Fibroblast of the conjunctiva (primary cell): ENCODE measurements at regions not wholly inside any gene's neighbourhood (a gene's known extent, or its start where the extent isn't known, plus 50 kb on each side); places are given as distances from the start of the nearest gene placed in this dataset.
A peak's percentile ranks its signal among the peaks of the same experiment; 100 is the strongest.

Experiments used
- DNase-seq: peaks from one replicate; pipeline ENCODE4 v3.0.0-alpha.2; 2010; ENCODE audit warnings: low read depth

DNA sequence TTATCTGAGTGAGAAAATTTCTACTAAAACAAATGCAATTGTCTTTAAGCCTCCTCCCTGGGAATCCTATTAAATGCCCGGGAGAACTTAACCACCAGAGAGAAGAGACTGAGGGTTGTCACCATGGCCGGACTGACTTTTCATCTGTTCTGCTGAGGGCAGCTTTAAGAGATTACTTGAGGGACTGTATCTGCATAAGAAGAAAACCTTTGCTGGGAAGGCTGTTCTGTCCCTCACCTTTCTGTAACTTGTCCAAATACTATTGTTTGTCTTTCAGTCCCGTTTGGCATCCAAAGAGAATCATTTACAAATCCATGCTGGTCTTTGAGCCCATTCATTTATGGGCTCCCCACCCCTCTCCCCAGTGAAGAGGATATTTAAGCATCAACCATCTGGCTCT, 306.3 kb upstream of the FLRT2 start:
- no peak for DNase-seq

DNA sequence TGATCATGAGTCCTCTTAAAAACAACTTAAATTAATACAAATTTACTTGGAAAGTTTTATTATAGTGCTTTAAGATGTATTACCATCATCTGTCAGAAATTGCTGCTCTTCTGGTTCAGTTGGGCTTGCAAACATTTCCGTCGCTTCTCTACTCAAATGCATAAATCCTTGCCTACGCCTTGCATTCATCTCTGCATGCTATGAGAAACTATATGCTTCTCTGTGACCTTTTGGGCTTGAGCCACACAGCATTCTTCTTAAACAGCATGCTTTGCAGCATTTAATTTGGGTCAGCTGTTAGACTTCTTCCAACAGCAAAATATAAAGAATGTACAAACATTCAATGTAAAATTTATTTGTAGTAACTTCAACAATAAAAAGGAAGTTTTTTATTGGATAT, 305.7 kb upstream of the FLRT2 start:
- DNase-seq, result no peak

DNA sequence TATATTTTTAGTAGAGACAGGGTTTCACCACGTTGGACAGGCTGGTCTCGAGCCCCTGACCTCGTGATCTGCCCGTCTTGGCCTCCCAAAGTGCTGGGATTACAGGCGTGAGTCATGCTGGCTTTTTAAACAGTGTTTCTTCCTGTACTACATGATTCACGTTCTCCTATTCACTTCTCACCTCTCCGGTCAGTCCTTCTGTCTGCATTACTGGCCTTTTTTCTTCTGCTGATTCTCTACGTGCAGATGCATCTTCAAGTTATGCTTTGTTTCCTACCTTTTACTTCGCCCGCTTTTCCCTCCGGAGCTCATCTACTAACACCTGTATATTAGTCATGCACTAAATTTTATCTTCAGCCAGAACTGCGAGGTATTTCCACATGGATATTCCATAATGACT, 296.2 kb upstream of the FLRT2 start:
- DNase-seq, result peak; percentile 10

DNA sequence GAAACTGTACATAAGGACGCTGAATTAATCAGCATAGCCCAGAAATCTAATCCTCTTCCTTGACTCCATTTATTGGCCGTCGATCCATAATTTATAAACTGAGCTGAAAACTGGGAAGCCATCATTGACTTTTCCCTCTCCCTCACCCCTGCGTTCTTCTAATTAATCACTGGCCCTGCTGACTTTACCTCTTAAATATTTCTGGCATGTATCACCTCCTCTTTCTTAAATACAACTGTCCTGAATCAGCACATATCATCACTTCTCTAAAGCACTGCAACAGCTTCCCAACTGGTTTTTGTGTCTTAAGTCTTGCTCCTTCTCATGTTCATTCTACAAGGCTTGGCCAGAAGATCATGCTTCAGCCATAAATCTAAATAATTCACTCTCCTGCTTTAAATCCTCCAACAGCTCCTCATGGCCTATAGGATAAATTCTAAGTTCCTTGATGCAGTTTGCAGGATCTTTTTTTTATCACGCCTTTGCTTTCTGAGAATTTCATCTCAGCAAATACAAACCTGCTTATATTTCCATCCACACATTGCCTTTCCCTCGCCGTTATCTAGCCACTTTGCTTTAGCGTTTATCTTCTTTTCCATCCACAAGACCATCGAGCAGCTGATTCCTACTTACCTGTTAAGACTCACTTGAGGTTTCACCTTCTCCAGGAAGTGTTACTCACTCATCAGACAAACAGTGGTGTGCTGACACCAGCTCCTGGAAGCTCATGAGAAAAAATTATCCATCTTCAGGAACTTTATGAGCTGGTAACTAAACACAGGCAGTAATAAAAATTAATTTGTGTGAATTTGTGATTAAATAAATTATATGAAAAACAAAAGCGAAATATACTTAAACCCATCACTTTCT, 295.6 kb upstream of the FLRT2 start:
- no peak for DNase-seq

DNA sequence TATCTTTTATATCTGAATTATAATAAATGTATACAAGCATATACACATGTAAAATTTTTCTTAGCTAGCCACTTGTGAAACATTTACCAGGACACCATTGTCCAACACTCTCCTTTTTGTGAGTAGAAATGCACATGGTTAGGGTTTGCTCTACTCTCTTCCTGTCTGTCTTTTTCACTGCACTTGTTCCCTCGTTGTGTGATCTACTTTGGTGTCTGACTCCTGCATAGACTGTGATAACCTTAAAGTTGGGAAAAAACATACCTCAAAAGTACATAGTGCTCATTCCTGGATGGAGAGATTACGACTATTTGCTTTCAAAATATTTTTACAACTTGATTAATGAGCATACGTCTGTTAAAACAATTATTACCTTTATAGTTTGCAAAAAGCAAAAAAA, 294.1 kb upstream of the FLRT2 start:
- no peak for DNase-seq

DNA sequence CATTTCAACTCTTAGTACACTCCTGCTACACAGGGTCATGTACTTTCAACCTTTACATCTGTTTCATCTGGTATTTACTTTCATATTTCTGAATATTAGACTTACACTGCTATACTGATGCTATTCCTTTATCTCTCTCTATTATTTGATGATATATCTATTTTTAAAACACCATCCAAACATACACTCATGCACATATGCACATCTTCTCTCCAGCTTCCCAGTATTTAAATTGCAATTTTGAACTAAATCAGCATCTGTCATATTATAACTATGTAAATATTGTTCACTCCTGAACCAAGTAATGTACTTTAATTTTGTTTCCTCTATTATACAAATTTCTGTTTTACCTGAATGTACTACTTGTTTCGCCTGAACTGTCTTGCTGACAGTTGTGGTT, 293.6 kb upstream of the FLRT2 start:
- no peak for DNase-seq

DNA sequence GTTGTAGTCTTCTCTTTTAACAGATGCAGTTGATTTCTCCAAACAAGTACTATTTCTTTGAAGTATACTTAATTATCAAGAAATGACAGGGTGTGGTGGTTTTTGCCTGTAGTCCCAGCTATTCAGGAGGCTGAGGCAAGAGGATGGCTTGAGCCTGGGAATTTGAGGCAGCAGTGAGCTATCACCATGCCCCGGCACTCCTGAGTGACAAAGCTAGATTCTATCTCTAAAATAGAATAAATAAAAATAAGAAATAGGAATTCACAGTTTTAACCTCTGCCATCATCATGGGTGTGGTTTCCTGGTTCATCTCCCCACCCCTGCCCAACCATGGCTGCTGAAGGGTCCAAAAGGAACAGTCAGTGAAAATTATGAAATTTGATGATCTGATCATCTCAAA, 290.2 kb upstream of the FLRT2 start:
- no peak for DNase-seq

DNA sequence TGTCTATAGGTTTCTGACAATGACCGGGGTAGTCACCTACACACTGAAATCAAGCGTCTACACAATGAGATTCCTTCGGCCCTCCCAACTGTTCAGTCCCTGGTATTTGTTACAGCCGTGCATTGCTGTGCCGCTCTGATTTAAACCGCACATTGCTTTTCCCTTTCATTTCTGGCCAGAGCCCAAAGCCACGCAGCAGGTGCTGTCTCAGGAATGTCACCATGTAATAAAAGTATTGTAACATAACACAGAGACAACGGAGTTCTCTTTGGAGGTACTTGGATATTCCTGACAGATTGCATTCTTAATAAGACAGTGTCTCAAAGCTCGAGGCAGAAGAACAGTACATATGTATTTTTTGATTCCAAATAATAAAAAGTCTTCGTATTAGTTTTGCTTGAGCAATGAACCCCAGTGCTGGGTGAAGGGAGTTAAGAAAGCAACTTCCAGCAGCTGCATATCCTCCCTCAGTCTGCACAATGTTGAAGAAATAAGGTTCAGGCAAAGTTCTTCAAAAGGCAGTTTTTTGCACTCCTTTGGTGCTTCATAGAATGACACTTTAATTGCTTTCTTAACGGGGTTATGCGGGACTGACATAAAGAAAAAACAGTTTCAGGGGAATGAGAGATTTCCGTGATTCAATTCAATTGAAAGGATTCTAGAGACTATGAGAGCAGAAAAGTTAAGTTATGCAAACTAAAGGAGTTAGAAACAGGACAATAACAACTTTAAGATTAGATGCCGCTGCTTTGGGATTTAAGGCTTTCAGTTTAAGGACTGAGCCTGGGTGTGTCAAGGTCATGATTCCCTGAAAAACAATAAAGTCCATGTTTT, 288.7 kb upstream of the FLRT2 start:
- DNase-seq, result no peak

DNA sequence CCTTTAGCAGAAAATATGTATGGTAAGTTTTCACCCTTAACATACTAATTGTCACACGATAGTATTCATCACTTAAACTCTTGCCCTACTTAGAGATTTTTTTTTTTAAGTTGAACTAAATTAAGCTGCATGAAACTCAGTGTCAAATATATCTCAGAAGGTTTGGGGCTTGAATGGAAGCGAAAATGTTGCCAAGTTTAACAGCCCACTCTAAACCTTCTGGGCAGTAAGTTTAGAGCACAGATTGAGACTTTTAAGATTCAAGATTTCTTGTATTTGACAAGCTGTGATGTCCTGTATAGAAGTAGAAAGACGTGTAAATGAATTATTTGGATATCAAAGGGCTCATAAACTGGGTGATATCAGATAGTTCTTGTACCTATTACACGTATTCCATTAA, 287.3 kb upstream of the FLRT2 start:
- DNase-seq, result no peak

DNA sequence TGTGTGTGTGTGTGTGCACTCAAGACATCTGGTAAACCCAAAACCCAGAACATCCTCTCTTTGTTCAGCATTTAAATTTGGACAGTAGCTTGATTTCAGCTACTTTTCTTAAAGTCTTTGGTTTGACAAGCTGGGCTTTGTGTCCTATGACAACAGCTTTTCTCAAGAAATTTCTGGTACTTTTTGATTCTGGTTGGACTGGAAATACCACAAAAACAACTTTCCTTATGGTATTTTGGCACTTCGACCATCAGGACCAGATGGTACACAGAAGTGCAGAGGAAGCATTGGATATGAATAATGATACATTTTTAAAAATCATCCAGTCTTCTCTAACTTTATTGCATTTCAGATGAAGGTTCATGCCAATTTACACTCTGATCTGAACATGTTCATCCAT, 286.6 kb upstream of the FLRT2 start:
- DNase-seq, result no peak

DNA sequence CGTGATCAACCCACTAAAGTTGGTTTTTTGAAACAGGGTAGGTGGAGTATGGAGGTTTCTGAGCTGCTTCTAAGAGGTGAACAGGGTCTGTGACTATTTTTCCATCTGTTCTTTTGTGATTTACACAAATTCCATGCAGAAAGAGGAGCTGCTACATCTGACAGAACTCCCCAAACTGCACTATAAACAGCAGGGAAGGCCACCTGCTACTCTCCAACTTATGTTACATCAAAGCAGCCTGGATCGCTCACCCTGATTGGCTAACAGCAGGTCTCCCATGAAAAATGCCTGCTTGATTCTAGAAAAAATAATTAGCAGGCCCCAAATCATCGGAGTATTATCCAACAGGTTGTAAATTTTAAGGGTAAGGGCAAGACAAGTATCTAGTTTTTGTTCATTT, 282.9 kb upstream of the FLRT2 start:
- DNase-seq, result no peak

DNA sequence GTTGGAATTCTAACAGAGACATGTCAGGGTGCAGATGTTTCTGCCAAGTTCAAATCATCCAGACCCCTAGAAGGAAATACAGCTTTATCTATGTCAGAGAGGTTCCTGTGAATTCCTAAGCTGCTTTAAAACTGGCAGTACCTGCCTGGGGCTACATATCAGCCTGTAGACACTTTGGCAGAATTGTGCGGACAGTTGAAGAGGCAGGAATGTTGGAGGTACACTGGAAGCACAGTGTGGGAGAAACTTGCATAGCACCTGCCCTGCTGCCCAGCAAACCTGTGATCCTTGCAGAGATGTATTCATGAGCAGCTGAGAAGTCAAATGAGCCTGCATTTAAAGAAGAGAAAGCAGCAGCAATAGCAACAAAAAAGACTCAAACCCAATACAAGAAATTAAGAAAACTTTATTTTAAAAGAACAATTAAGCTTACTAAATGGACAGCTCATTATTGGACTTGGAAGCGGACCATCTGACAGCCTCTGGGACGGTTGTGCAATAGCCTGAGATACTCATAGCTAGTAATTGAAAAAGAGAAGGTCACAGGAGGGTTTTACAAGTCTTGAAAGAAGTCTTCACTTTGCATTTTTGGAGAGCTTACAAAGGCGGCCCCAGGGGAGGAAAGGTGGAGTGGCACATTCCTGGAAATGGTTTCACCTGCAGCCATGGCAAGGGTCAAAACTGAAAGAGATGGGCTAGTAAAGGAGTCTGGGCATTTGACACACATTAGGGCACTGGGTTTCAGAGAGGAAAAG, 280.9 kb upstream of the FLRT2 start:
- no peak for DNase-seq

DNA sequence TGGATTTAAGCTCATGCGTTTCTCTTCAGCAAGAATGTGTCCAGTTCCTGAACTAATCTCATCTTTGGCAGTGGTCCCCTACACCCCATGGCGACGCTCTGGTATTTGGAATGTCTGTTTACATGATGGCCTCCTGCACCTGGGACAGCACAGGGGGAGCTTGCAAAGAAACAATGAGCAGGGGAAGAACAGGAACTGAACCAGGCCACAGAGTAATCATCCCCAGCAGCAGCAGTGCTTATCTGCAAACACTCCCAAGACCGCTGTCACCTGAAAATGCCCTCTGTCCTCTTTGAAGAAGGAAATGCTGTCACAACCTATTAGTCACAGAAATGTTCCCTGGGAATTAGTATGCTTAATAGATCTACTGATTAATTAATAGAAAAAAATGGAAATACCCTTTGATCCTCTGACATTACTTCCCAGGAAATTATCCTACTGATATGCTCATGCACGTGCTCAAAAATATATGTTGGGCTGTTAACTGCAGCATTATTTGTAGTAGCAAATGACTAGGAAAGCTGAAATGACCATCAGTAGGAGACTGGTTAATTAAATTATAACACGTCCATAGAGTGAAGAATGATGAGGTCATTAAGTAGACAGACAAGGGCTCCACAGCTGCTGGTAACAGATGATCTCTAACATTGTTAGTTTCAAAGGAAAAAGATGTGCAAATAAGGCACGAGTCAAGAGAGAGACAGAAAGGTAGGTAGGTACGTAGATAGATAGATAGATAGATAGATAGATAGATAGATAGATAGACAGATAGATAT, 279.3 kb upstream of the FLRT2 start:
- DNase-seq, result no peak

DNA sequence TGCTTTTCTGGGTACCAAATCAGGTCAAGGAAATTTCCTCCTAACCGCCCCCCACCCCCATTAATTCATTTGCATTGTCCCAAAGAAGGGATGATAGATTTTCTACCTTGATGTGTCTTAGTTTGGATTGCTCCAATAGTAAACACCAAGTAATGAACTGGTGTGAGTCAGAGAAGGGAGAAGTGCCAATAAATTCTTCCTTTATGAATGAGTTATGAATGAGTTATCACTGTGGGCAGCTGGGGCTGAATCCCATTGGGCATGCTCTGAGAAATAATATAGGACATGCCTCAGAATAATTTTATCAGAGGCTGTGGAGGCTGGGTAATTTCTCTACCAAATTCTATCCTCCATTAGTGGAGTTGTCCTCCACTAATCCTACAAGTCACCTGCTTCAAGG, 277.9 kb upstream of the FLRT2 start:
- DNase-seq, result peak; percentile 30

DNA sequence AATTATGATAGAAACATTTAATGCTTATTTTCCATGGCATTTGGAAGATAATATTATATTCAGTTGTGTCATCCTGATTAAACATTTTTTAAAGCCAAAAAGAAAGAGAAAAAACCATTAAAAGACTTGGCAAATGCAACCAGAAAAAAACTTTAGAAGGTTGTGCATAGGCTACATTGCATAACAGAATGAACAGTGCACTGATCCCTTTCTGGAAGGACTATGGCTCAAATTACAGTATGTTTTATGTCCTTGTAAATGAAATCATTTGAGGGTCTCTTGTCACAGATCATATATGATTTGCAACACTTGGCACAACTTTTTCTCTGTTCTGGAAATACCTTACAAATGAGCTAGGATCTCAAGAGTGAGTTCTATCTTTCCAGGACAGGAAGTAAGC, 275.2 kb upstream of the FLRT2 start:
- DNase-seq, result no peak

DNA sequence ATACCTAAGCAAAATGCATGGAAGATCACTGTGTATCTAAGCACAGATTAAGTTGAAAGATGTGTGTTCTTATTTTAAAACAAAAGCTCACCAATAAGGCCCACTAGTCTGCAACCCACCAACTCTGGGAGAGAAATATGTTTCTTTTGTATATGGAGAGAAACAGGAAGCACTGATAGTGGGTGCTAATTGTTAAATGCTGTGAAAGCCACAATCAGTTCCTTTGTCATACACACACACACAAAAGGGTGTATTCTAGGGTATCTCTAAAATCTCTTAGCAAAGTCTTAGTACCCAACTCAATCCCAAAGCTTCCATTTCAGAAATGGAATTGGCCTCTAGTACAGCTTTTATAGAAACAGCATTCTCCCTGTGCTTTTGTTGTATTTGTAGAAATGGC, 272.7 kb upstream of the FLRT2 start:
- no peak for DNase-seq

DNA sequence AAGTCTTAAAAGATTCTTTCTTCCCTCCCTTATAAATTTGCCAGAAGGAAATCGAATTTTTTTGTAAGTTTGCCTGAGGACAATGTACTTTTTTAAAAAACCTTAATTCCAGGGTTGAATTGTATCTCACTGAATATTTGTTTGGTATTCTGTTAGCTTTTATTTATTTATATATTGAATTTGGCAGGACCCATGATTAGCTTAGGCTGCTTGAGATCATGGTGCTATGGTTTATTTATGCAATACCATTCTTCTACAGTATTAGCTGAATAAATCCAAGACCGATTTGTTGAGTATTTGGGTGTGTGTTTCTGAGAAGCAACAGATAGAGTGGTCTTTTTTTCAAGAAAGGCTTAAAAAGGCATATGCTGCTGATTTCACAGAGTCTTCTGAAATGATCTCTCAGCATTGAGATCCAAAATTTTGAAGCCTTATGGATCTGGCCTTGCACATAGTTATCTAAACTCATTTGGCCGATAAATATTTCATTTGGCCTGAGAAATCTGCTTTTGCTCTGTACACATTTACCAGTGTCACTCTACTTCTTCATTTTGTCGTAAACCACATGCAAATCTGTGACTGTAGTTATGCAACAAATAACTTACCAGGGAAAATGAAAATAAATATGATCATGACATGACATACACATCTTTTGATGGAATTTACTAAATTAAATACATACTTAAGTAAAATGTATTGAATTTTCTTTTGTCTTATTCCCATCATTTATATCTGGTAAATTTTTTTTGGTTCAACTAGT, 265.8 kb upstream of the FLRT2 start:
- DNase-seq, result no peak

DNA sequence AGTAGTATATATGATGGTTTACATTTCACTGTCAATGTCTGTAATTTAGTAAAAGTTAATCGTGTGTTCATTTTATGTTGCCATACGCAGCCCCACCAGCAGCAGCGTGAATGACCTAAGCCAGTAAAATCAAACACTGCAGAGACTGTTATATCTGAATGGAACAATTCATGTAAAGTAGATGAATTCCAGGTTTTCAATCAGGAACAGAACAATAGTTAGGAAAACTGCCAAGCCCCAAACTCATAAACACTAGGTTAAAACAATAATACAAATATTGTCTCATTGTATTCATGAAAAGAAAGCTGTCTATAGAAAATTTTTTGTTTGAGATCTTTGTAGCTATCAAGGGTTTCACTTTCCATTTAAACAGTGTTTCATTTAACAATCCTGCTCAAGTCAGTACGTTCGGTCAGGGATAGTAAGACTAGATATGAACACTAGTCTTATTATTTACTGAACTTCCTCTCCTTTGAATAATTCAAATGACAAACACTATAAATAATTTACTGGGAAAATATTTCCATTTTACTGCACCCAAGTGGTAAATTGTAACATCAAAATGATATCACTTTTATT, 256.8 kb upstream of the FLRT2 start:
- no peak for DNase-seq

DNA sequence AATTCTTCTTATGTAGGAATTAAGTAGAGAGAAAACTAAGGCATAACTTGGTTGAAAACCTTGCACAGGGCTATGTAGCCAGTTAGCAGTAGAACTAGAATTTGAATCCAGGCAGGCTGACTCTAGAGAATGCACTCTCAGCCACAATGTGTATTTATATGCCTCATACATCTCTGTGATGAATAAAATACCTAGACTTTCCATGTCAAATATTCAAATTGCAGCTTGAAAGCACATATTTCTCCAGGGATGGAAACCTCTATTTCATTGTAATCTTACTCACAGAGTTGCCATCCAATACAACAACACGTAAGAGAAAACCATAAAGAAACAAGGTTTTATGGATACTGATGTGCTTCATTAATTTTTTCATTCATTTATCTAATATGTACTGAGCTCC, 256.0 kb upstream of the FLRT2 start:
- DNase-seq, result no peak

DNA sequence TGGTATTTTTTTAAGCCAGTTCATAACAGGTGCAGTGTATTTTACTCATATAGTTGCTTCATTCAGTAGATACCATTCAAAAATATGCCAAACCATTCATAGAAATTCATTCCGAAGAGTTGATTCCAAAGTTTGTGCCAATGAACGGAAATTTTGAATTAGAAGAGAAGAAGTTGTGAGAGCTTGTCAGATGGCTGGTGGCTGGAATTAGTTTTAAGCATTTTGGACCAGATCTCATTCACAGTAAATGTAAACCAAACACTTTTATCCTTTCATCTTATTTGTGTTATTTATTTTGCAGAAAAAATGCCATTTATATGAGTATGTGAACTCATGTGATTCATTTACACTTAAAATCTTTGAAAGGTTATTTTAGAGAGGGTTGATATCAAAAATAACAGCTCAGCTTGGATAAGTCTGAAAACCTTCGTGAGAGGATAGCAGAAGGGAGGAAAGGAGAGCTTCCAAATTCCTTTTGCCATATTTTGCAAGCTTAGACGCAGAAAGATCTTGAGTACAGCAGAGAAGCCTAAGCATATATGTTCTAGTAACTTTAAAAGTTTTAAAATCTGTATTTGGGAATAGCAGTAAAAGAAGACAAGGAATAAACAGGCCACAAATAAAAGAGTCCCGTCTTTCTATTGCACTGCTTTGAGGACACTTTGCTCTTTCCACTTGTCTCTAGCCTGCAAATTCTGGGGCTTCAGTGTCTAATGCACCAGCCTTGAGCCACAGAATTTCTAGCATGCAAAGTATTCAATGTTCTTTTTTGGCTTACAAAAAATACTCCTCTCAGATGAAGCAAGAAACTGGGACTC, 253.6 kb upstream of the FLRT2 start:
- DNase-seq, result no peak
